GM19372 (cell line): ENCODE measurements at regions not wholly inside any gene's neighbourhood (a gene's known extent, or its start where the extent isn't known, plus 50 kb on each side); places are given as distances from the start of the nearest gene placed in this dataset.

Experiments used
- ATAC-seq: cut with Tn5 transposase; IDR thresholded peaks from one replicate; pipeline ENCODE4 v1.9.1; 2021; ENCODE audit warnings: mild to moderate bottlenecking, low read depth, moderate library complexity; ENCODE audit not compliant: unreplicated experiment

- no peak for ATAC-seq
These were observed 306.7 kb upstream of the E2F7 start for GRCh38 chr12:77372026-77372425.

GRCh38 chr12:77368379-77368778, 303.0 kb upstream of the E2F7 start:
- no peak for ATAC-seq

- no peak for ATAC-seq
These were observed 301.2 kb upstream of the E2F7 start for GRCh38 chr12:77366616-77367015.

GRCh38 chr12:77364400-77364799, 299.0 kb upstream of the E2F7 start:
- ATAC-seq: no peak

GRCh38 chr12:77362509-77363210, 297.3 kb upstream of the E2F7 start:
- no peak for ATAC-seq

- no peak for ATAC-seq
These were observed 292.3 kb upstream of the E2F7 start for GRCh38 chr12:77357655-77358054.

GRCh38 chr12:77354766-77355362, 289.5 kb upstream of the E2F7 start:
- ATAC-seq: no peak

- no peak for ATAC-seq
These were observed 287.6 kb upstream of the E2F7 start for GRCh38 chr12:77352946-77353345.

- ATAC-seq: no peak
These were observed 286.5 kb upstream of the E2F7 start for GRCh38 chr12:77351860-77352259.

- no peak for ATAC-seq
These were observed 284.5 kb upstream of the E2F7 start for GRCh38 chr12:77349689-77350370.

- ATAC-seq: no peak
These were observed 281.6 kb upstream of the E2F7 start for GRCh38 chr12:77347017-77347416.

- ATAC-seq: no peak
These were observed 280.0 kb upstream of the E2F7 start for GRCh38 chr12:77345336-77345735.

- no peak for ATAC-seq
These were observed 279.3 kb upstream of the E2F7 start for GRCh38 chr12:77344651-77345050.

GRCh38 chr12:77343291-77343690, 277.9 kb upstream of the E2F7 start:
- ATAC-seq: no peak

- no peak for ATAC-seq
These were observed 276.9 kb upstream of the E2F7 start for GRCh38 chr12:77342253-77342652.

GRCh38 chr12:77339610-77340009, 274.2 kb upstream of the E2F7 start:
- no peak for ATAC-seq

GRCh38 chr12:77337362-77337761, 272.0 kb upstream of the E2F7 start:
- ATAC-seq: no peak

GRCh38 chr12:77334806-77335205, 269.4 kb upstream of the E2F7 start:
- no peak for ATAC-seq

GRCh38 chr12:77328326-77328725, 263.0 kb upstream of the E2F7 start:
- no peak for ATAC-seq

- no peak for ATAC-seq
These were observed 260.3 kb upstream of the E2F7 start for GRCh38 chr12:77325511-77326236.

- peak; percentile 98 for ATAC-seq
These were observed 259.5 kb upstream of the E2F7 start for GRCh38 chr12:77324763-77325468.
